NCI-H446 (cell line): ENCODE measurements at regions not wholly inside any gene's neighbourhood (a gene's known extent, or its start where the extent isn't known, plus 50 kb on each side); places are given as distances from the start of the nearest gene placed in this dataset.
"Not testable (repeated sequence)": the region's sequence is repeated elsewhere in the genome, so short reads cannot be mapped to it uniquely, and the experiment has no call there.

Source experiments
- DNase-seq, 2 experiments: peaks; one replicate each; lab custom pipeline; 2025; lab: John Stamatoyannopoulos, UW

DNA sequence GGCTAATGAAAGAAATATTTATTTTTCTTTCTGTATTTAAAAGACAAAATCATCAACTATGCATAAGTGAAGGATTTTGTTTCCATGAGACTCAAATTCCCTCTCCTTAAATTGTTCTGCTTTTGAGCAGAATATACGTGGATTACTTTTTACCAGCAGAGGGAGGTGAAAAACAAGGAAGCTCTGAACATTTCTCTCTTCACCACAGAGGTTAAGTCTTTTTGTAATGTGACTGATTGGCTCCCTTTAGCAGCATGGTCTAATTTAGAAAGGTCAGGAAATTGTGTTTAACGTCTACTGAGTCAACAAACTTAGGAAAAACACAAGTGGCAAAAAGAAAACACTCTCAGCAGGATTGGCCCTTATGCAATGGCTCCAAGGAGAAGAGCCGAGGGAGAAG, 55.1 kb upstream of the F9 start:
- no peak for DNase-seq

DNA sequence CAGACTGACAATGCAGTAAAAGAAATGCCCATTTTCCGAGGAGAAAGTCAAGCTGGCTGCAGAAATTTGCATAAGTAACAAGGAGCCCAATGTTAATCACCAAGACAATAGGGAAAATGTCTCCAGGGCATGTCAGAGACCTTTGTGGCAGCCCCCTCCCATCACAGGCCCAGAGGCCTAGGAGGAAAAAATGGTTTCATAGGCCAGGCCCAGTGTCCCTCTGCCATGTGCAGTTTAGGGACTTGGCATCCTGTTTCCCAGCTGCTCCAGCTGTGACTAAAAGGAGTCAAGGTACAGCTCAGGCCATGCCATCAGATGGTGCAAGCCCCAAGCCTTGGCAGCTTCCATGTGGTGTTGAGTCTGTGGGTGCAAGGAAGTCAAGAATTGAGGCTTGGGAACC, 68.6 kb upstream of the F9 start:
- DNase-seq = not testable (repeated sequence)

- DNase-seq = no peak
These were observed 75.8 kb upstream of the F9 start for GRCh38 chrX:139454743-139455142.

GRCh38 chrX:139448996-139449395, 81.5 kb upstream of the F9 start:
- no peak for DNase-seq

DNA sequence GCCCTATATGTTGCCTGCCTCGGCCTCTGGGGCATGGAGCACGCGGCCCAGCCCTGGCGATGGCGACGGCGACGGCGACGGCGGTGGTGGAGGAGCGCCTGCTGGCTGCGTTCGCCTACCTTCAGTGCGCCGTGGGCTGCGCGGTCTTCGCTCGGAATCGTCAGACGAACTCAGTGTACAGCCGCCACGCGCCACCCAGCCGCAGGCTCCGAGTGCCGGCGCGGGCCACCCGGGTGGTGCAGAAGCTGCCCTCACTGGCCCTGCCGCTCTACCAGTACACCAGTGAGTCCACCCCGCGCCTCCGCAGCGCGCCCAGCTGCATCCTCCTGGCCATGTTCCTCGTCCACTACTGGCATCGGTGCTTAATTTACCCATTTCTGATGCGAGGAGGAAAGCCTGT, 83.7 kb upstream of the F9 start:
- no peak for DNase-seq

GRCh38 chrX:139429913-139430312, 100.6 kb upstream of the F9 start:
- DNase-seq = no peak

- no peak for DNase-seq
These were observed 107.4 kb upstream of the F9 start for GRCh38 chrX:139423186-139423585.

DNA sequence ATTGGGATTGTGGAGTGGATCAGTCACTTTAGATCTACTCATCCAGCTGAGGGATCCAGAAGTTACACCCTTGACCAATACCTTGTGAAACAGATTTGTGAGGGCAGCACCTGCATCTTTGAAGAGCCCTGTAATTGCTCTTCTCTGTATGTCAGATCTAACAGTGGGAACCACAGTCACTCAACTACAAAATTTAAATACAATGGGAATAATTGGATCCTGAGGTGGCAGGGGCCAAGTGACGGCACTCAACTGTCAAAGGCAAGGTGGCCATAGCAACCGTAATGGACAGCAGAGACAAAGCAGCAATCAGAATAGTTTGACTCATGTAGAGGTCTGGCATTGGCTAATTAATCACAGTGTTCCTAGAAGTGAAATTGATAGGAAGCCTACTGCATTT, 132.3 kb upstream of the F9 start:
- DNase-seq = not testable (repeated sequence)

DNA sequence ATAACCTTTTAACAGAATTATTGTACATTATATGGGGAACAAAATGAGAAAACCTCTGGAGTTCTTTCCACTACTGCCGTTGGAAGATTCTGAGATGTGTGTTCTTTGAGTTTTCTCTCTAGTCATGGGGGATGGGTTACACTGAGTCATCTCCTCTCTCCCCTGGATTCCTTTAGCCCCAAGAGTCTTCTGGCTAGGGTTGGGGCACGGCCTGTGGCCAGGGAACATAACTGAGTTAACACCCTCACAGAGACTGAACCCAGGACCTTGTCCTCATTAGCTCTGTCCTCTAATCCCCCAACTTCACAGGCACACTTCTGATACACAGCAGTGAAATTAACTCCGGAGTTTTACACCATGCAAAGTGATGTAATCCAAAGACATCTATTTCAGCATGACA, 142.3 kb upstream of the F9 start:
- no peak for DNase-seq

DNA sequence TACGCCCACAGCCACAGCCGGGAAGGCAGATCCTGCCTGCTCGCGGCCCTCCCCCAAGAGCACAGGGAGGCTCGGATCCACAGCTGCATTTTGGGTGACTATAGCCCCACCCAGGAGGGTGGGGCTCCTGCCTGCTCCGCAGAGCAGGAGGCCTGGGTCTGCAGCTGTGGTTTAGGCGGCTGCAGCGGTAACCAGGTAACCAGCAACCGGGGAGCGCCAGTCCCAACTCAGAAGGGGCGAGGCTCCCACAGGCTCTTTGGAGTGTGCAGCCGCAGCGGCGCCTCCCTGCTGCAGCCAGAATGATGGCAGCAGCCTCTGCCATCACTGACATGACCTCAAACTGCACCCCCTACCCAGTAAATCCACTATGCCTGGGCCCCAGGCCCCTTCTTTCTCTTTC, 148.0 kb upstream of the F9 start:
- DNase-seq = no peak

DNA sequence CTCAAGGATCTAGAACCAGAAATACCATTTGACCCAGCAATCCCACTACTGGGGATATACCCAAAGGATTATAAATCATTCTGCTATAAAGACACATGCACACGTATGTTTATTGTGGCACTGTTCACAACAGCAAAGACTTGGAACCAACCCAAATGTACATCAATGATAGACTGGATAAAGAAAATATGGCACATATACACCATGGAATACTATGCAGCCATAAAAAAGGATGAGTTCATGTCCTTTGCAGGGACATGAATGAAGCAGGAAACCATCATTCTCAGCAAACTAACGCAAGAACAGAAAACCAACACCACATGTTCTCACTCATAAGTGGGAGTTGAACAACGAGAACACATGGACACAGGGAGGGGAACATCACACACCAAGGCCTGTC, 154.0 kb upstream of the F9 start:
- not testable (repeated sequence) for DNase-seq

DNA sequence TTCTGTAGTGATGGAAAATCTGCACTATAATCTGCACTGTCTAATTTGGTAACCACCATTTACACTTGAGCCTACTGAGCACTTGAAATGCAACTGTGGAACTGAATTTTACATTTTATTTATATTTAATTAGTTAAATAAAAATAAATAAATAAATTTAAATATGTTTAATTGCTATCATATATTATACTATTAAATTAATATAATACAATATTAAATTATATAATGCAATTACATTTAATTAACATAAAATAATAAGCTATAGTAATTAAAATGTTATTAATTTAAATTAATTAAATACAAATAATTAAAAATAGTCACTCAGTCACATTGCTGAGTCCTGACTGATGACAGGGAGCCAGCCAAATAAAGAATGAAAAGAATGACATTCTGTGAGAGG, 170.2 kb upstream of the F9 start:
- DNase-seq = no peak

- DNase-seq = not testable (repeated sequence)
These were observed 187.9 kb upstream of the F9 start for GRCh38 chrX:139342594-139342991.

DNA sequence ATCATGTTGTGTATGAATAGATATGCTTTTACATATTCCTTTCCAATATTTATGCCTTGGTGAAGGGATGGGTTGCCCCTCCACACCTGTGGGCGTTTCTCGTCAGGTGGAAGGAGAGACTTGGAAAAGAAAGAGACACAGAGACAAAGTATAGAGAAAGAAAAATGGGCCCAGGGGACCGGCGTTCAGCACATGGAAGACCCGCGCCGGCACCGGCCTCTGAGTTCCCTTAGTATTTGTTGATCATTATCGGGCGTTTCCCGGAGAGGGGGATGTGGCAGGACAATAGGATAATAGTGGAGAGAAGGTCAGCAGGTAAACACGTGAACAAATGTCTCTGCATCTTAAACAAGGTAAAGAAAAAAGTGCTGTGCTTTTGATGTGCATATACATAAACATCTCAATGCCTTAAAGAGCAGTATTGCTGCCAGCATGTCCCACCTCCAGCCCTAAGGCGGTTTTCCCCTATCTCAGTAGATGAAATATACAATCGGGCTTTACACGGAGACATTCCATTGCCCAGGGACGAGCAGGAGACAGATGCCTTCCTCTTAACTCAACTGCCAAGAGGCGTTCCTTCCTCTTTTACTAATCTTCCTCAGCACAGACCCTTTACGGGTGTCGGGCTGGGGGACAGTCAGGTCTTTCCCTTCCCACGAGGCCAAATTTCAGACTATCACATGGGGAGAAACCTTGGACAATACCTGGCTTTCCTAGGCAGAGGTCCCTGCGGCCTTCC, 188.5 kb upstream of the F9 start:
- not testable (repeated sequence) for DNase-seq

DNA sequence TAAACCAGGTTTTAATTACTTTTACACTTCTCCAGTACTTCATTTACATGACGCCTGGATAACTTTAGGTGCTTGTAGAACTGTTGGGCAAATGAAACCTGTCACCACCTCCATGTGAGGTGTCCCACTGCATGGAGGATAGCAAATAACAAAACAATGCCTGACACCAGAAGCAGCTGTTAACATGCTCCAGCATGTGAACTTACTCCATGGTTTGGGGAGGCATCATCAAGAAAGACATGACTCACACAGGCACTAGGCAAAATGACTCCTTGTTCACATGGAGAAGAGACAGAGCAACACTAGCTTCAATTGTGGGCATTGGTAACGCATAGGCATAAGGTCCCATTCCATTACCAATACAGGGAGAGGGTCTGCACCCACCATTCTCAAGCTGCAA, 198.1 kb upstream of the F9 start:
- DNase-seq = no peak

DNA sequence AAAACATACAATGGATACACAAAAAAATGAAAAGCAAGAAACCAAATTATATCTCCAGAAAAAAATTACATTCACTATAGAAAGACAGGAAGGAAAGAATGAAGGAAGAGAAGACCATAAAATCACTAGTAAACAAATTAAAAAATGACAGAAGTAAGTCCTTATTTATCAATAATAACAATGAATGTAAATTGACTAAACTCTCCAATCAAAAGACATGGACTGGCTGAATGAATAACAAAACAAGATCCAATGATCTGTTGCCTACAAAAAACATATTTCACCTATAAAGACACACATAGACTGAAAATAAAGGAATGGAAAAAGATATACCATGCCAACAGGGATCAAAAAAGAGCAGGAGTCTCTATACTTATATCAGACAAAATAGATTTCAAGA, 203.2 kb upstream of the F9 start:
- no peak for DNase-seq

- DNase-seq = no peak
These were observed 205.8 kb upstream of the F9 start for GRCh38 chrX:139324756-139325155.

DNA sequence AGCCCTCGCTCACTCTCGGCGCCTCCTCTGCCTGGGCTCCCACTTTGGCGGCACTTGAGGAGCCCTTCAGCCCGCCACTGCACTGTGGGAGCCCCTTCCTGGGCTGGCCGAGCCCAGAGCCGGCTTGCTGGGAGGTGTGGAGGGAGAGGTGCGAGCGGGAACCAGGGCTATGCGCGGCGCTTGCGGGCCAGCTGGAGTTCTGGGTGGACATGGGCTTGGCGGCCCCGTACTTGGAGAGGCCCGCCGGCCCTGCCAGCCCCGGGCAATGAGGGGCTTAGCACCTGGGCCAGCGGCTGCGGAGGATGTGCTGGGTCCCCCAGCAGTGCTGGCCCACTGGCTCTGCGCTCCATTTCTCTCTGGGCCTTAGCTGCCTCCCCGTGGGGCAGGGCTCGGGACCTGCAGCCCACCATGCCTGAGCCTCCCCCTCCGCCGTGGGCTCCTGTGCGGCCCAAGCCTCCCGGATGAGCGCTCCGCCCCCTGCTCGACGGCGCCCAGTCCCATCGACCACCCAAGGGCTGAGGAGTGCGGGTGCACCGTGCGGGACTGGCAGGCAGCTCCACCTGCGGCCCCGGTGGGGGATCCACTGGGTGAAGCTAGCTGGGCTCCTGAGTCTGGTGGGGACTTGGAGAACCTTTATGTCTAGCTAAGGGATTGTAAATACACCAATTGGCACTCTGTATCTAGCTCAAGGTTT, 209.7 kb upstream of the F9 start:
- DNase-seq = not testable (repeated sequence)

- not testable (repeated sequence) for DNase-seq
These were observed 223.9 kb upstream of the F9 start for GRCh38 chrX:139306675-139307074.

GRCh38 chrX:139304471-139304870, 226.1 kb upstream of the F9 start:
- DNase-seq = no peak

- DNase-seq = no peak
These were observed 231.2 kb upstream of the F9 start for GRCh38 chrX:139299309-139299708.

DNA sequence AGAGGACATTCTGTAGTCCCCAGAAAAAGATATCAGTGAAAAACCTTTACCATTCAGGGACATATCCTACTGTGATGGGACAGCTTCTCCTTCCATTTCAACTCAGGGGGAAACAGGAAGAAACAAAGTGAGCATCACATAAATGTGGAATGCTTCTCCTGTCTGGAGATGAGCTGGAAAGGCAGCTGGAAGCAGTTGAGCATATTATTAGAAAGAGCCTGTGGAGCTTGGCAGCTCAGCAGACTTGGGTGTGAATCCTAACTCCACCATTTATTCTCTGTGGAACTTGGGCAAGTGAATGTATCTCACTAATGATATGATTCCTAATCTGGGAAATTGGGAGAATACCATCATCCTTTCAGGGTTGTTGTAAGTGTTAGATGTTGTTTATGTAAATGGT, 232.1 kb upstream of the F9 start:
- DNase-seq = no peak

DNA sequence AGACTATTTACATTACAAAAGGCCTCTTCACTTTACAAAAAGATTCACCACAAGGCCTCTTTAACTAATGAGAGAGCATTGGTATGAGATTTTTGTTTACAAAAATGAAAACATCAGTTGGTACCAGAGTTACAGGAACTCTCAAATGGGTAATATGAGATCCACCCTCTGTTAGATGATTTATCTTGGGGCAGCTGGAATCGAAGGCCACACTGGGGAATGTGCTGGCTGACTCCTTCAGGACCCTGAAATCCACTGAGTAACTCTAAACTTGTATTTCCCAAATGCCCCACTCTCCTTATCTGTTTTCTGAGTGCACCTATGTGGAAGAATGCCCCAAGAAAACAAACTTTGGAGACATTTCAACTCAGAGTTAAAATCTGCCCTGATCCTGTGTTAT, 232.9 kb upstream of the F9 start:
- DNase-seq = no peak

GRCh38 chrX:139293991-139294390, 236.5 kb upstream of the F9 start:
- DNase-seq = no peak
